ENCODE measurements at regions not wholly inside any gene's neighbourhood (a gene's known extent, or its start where the extent isn't known, plus 50 kb on each side); places are given as distances from the start of the nearest gene placed in this dataset.

GRCh38 chr12:130236446-130236845 lies 74.2 kb downstream of the FZD10 start:
- TF ChIP-seq YY1 (IDR thresholded peaks at IDR 0.05; ENCODE audit: low read depth, low read length): no peak
- no peak for TF ChIP-seq POLR2A (IDR thresholded peaks at IDR 0.05; ENCODE audit: control extremely low read depth in 1 of 2, low read depth in 2 of 2, low read length in 2 of 2)
- TF ChIP-seq CTCF (IDR thresholded peaks at IDR 0.05; ENCODE audit: control extremely low read depth in 1 of 3, insufficient read depth in 1 of 3, low read depth in 1 of 3, low read length in 3 of 3): no peak
- TF ChIP-seq POLR2AphosphoS5 (IDR thresholded peaks at IDR 0.05; ENCODE audit: low read depth, low read length): no peak
- TF ChIP-seq RAD21 (IDR thresholded peaks at IDR 0.05 in 1 of 2, conservative IDR thresholded peaks at IDR 0.05 in 1 of 2; ENCODE audit: low read depth in 2 of 2, low read length in 2 of 2): no peak
- TF ChIP-seq HDAC2 (IDR thresholded peaks at IDR 0.05; ENCODE audit: borderline replicate concordance in 1 of 2, low read depth in 2 of 2, low read length in 2 of 2): no peak
- no peak for TF ChIP-seq EP300 (IDR thresholded peaks at IDR 0.05; ENCODE audit: borderline replicate concordance in 1 of 2, low read depth in 2 of 2, low read length in 2 of 2)
- TF ChIP-seq NRF1 (IDR thresholded peaks at IDR 0.05; ENCODE audit: low read depth, low read length): no peak

Data from H1 (cell line).